GM19351 (cell line): ENCODE measurements at regions not wholly inside any gene's neighbourhood (a gene's known extent, or its start where the extent isn't known, plus 50 kb on each side); places are given as distances from the start of the nearest gene placed in this dataset.

Source experiments
- ATAC-seq: cut with Tn5 transposase; IDR thresholded peaks from one replicate; pipeline ENCODE4 v1.9.1; 2021; ENCODE audit warnings: mild to moderate bottlenecking, moderate library complexity; ENCODE audit not compliant: unreplicated experiment

GRCh38 chr11:25943031-25943430, 388.9 kb upstream of the ANO3 start:
- no peak for ATAC-seq

- ATAC-seq: no peak
Measured at GRCh38 chr11:25943777-25944661, 387.9 kb upstream of the ANO3 start.

- ATAC-seq: no peak
Measured at GRCh38 chr11:25949918-25950317, 382.0 kb upstream of the ANO3 start.

- ATAC-seq: no peak
Measured at GRCh38 chr11:25953006-25953405, 378.9 kb upstream of the ANO3 start.

GRCh38 chr11:25958045-25958444, 373.9 kb upstream of the ANO3 start:
- no peak for ATAC-seq

GRCh38 chr11:25961539-25961938, 370.4 kb upstream of the ANO3 start:
- ATAC-seq: no peak

GRCh38 chr11:25970726-25971508, 361.0 kb upstream of the ANO3 start:
- ATAC-seq: no peak

- no peak for ATAC-seq
Measured at GRCh38 chr11:25980091-25980490, 351.8 kb upstream of the ANO3 start.

- ATAC-seq: peak; percentile 93
Measured at GRCh38 chr11:25981998-25982397, 349.9 kb upstream of the ANO3 start.

GRCh38 chr11:25983280-25983679, 348.6 kb upstream of the ANO3 start:
- no peak for ATAC-seq

- no peak for ATAC-seq
Measured at GRCh38 chr11:25988178-25988577, 343.8 kb upstream of the ANO3 start.

- no peak for ATAC-seq
Measured at GRCh38 chr11:25990406-25990805, 341.5 kb upstream of the ANO3 start.

- ATAC-seq: no peak
Measured at GRCh38 chr11:25991476-25991875, 340.5 kb upstream of the ANO3 start.

- ATAC-seq: no peak
Measured at GRCh38 chr11:25992294-25992693, 339.6 kb upstream of the ANO3 start.

- ATAC-seq: no peak
Measured at GRCh38 chr11:25993016-25993415, 338.9 kb upstream of the ANO3 start.

- no peak for ATAC-seq
Measured at GRCh38 chr11:26011474-26011873, 320.5 kb upstream of the ANO3 start.

GRCh38 chr11:26014456-26015115, 317.3 kb upstream of the ANO3 start:
- ATAC-seq: no peak

GRCh38 chr11:26017322-26017860, 314.5 kb upstream of the ANO3 start:
- no peak for ATAC-seq

GRCh38 chr11:26017903-26018302, 314.0 kb upstream of the ANO3 start:
- ATAC-seq: no peak

GRCh38 chr11:26018336-26018735, 313.6 kb upstream of the ANO3 start:
- no peak for ATAC-seq

- no peak for ATAC-seq
Measured at GRCh38 chr11:26019386-26019785, 312.5 kb upstream of the ANO3 start.
